Fibroblast of lung (primary cell): ENCODE measurements at regions not wholly inside any gene's neighbourhood (a gene's known extent, or its start where the extent isn't known, plus 50 kb on each side); places are given as distances from the start of the nearest gene placed in this dataset.

Experiments
- CTCF ChIP-seq, 2 donors: IDR thresholded peaks in 1 of 2; conservative IDR thresholded peaks in 1 of 2; 1 replicate in 1 of 2; 2 replicates in 1 of 2; pipeline ENCODE4 v1.5.1; 2011 to 2012; ENCODE audit warnings: low read length in 2 of 2, control low read depth in 1 of 2, inconsistent platforms in 1 of 2, low read depth in 1 of 2, mild to moderate bottlenecking in 1 of 2
- EZH2 ChIP-seq: IDR thresholded peaks from 2 replicates; pipeline ENCODE4 v1.5.1; 2012; ENCODE audit warnings: low read length, control low read depth, mild to moderate bottlenecking; ENCODE audit errors: missing control alignments

GRCh38 chr9:25954209-25954608 lies 276.0 kb upstream of the TUSC1 start:
- TF ChIP-seq EZH2 (no peak), CTCF (conservative IDR thresholded peaks at IDR 0.05 in 1 of 2, IDR thresholded peaks at IDR 0.05 in 1 of 2; ENCODE audit: low read depth in 1 of 2, low read length in 2 of 2) (no peak)
